ENCODE measurements at regions not wholly inside any gene's neighbourhood (a gene's known extent, or its start where the extent isn't known, plus 50 kb on each side); places are given as distances from the start of the nearest gene placed in this dataset.
"Not testable (repeated sequence)": the region's sequence is repeated elsewhere in the genome, so short reads cannot be mapped to it uniquely, and the experiment has no call there.

DNA sequence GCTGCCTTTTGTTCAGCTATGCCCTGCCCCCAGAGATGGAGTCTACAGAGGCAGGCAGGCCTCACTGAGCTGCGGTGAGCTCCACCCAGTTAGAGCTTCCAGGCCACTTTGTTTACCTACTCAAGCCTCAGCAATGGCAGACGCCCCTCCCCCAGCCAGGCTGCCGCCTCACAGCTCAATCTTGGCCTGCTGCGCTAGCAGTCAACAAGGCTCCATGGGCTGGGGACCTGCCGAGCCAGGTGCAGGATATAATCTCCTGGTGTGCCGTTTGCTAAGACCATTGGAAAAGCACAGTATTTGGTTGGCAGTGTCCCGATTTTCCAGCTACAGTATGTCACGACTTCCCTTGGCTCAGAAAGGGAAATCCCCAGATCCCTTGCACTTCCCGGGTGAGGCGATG is 862.0 kb downstream of the GRID1 start:
- TF ChIP-seq, protein P1, sequence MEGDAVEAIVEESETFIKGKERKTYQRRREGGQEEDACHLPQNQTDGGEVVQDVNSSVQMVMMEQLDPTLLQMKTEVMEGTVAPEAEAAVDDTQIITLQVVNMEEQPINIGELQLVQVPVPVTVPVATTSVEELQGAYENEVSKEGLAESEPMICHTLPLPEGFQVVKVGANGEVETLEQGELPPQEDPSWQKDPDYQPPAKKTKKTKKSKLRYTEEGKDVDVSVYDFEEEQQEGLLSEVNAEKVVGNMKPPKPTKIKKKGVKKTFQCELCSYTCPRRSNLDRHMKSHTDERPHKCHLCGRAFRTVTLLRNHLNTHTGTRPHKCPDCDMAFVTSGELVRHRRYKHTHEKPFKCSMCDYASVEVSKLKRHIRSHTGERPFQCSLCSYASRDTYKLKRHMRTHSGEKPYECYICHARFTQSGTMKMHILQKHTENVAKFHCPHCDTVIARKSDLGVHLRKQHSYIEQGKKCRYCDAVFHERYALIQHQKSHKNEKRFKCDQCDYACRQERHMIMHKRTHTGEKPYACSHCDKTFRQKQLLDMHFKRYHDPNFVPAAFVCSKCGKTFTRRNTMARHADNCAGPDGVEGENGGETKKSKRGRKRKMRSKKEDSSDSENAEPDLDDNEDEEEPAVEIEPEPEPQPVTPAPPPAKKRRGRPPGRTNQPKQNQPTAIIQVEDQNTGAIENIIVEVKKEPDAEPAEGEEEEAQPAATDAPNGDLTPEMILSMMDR (IDR thresholded peaks at IDR 0.05): not testable (repeated sequence)
- TF ChIP-seq POLR2A (IDR thresholded peaks at IDR 0.05): not testable (repeated sequence)

All from lower leg skin (tissue), 3 donors.